ENCODE measurements at regions not wholly inside any gene's neighbourhood (a gene's known extent, or its start where the extent isn't known, plus 50 kb on each side); places are given as distances from the start of the nearest gene placed in this dataset.

DNA sequence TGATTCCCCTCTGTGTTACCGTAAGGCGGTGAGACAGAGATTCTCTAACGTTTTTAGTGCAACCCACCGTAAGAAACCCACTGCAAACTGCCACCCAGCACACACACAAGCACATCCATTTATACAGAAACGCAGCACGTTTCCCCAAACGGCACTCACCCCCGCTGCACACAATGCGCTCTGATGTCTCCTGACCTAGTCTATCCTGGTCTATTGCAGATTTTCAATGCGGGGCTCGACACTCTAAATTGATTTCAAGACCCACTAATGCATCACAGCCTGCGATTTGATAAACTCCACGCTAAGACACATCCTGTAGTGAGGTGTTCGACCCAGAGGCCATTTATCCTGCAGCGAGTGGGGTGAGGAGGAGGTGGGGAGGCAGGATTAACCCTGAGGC lies 63.7 kb upstream of the SULF2 start:
- TF ChIP-seq, protein P1, sequence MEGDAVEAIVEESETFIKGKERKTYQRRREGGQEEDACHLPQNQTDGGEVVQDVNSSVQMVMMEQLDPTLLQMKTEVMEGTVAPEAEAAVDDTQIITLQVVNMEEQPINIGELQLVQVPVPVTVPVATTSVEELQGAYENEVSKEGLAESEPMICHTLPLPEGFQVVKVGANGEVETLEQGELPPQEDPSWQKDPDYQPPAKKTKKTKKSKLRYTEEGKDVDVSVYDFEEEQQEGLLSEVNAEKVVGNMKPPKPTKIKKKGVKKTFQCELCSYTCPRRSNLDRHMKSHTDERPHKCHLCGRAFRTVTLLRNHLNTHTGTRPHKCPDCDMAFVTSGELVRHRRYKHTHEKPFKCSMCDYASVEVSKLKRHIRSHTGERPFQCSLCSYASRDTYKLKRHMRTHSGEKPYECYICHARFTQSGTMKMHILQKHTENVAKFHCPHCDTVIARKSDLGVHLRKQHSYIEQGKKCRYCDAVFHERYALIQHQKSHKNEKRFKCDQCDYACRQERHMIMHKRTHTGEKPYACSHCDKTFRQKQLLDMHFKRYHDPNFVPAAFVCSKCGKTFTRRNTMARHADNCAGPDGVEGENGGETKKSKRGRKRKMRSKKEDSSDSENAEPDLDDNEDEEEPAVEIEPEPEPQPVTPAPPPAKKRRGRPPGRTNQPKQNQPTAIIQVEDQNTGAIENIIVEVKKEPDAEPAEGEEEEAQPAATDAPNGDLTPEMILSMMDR (IDR thresholded peaks at IDR 0.05; ENCODE audit: low read depth, low read length) = no peak
- no peak for TF ChIP-seq EZH2phosphoT487 (IDR thresholded peaks at IDR 0.05; ENCODE audit: low read depth)
